ENCODE measurements at regions not wholly inside any gene's neighbourhood (a gene's known extent, or its start where the extent isn't known, plus 50 kb on each side); places are given as distances from the start of the nearest gene placed in this dataset.
"Not testable (repeated sequence)": the region's sequence is repeated elsewhere in the genome, so short reads cannot be mapped to it uniquely, and the experiment has no call there.

GRCh38 chr2:116318551-116318950 lies 1495.9 kb upstream of the DDX18 start:
- not testable (repeated sequence) for TF ChIP-seq CTCF (conservative IDR thresholded peaks at IDR 0.05; ENCODE audit: low read length); EZH2phosphoT487 (IDR thresholded peaks at IDR 0.05; ENCODE audit: borderline replicate concordance)

Measured in Loucy (cell line).